SU-DHL-6 (cell line): ENCODE measurements at regions not wholly inside any gene's neighbourhood (a gene's known extent, or its start where the extent isn't known, plus 50 kb on each side); places are given as distances from the start of the nearest gene placed in this dataset.
"Not testable (repeated sequence)": the region's sequence is repeated elsewhere in the genome, so short reads cannot be mapped to it uniquely, and the experiment has no call there.

Experiments
- H2AFZ ChIP-seq: fragments of 200-600 bp; sonication (generic); 2 replicates; pipeline ENCODE4 v1.6.1; 2014; ENCODE audit warnings: low read depth, mild to moderate bottlenecking, moderate library complexity, mixed read lengths, antibody characterized with exemption, low read length; ENCODE audit not compliant: severe bottlenecking
- H3F3A ChIP-seq: fragments of 200-600 bp; shearing (Covaris generic); 2 replicates; pipeline ENCODE4 v1.6.0; 2016; ENCODE audit warnings: antibody characterized with exemption, mild to moderate bottlenecking; ENCODE audit not compliant: insufficient read depth
- H3K27ac ChIP-seq: fragments of 200-600 bp; sonication (generic); 2 replicates; pipeline ENCODE4 v1.5.1; 2016; ENCODE audit warnings: low read depth, mild to moderate bottlenecking, low read length, moderate library complexity, mixed read lengths
- H3K27me3 ChIP-seq: fragments of 200-600 bp; sonication (generic), shearing (Covaris generic); 2 replicates; pipeline ENCODE4 v1.6.0; 2014; ENCODE audit warnings: mild to moderate bottlenecking, low read length
- H3K36me3 ChIP-seq: fragments of 200-600 bp; sonication (generic); 2 replicates; pipeline ENCODE4 v1.6.1; 2014; ENCODE audit warnings: mild to moderate bottlenecking, low read length, mixed read lengths
- H3K4me2 ChIP-seq: fragments of 300-600, 200-600 bp; shearing (Covaris generic), sonication (generic); 2 replicates; pipeline ENCODE4 v1.6.0; 2014; ENCODE audit warnings: low read length, low read depth, mild to moderate bottlenecking; ENCODE audit not compliant: poor library complexity, severe bottlenecking
- H3K4me3 ChIP-seq: fragments of 200-600 bp; sonication (generic); 2 replicates; pipeline ENCODE4 v1.5.1; 2014; ENCODE audit warnings: antibody characterized with exemption, low read length, mild to moderate bottlenecking, mixed read lengths; ENCODE audit not compliant: insufficient read depth, poor library complexity, severe bottlenecking
- H3K79me2 ChIP-seq: fragments of 200-600 bp; sonication (generic); 2 replicates; pipeline ENCODE4 v1.6.1; 2014; ENCODE audit warnings: mild to moderate bottlenecking, low read length, moderate library complexity; ENCODE audit not compliant: insufficient read depth
- H3K9ac ChIP-seq: fragments of 200-600 bp; sonication (generic); 2 replicates; pipeline ENCODE4 v1.7.0; 2014; ENCODE audit warnings: mild to moderate bottlenecking, low read length
- H3K9me2 ChIP-seq: fragments of 200-600 bp; sonication (generic); replicated peaks from 2 replicates; pipeline ENCODE4 v1.6.1; 2014; ENCODE audit warnings: low read length; ENCODE audit not compliant: insufficient read depth
- H3K9me3 ChIP-seq: fragments of 200-600 bp; sonication (generic); 2 replicates; pipeline ENCODE4 v1.6.1; 2014; ENCODE audit warnings: low read length, mixed read lengths; ENCODE audit not compliant: insufficient read depth
- H4K20me1 ChIP-seq: fragments of 200-600 bp; sonication (generic); 2 replicates; pipeline ENCODE4 v1.6.1; 2014; ENCODE audit warnings: low read depth, mild to moderate bottlenecking, antibody characterized with exemption, low read length, moderate library complexity, mixed read lengths
- CTCF ChIP-seq: fragments of 200-600 bp; sonication (generic); IDR thresholded peaks from one replicate; pipeline ENCODE4 v1.5.1; 2017; ENCODE audit warnings: antibody characterized with exemption, mild to moderate bottlenecking, low read length, moderate library complexity; ENCODE audit not compliant: insufficient read depth, poor library complexity, severe bottlenecking
- EZH2phosphoT487 ChIP-seq: fragments of 200-600 bp; sonication (generic), shearing (Covaris generic); conservative IDR thresholded peaks from 2 replicates; pipeline ENCODE4 v1.6.1; 2018; ENCODE audit warnings: mild to moderate bottlenecking, antibody characterized with exemption, low read length, moderate library complexity, mixed read lengths

GRCh38 chr4:102397056-102397455 is 51.8 kb upstream of the SLC39A8 start:
- H3K27me3 ChIP-seq, H3K9me3 ChIP-seq, H2AFZ ChIP-seq, H3F3A ChIP-seq, H3K27ac ChIP-seq, H3K36me3 ChIP-seq, H4K20me1 ChIP-seq, H3K9me2 ChIP-seq, H3K4me2 ChIP-seq, H3K9ac ChIP-seq, H3K79me2 ChIP-seq, H3K4me3 ChIP-seq: not testable (repeated sequence)

GRCh38 chr4:102399021-102399420 is 53.7 kb upstream of the SLC39A8 start:
- H3K27me3 ChIP-seq = no peaks in the 10 kb centered on the region
- H3K27ac ChIP-seq = no peak overlapping the region
- no peak overlapping the region for H3K9ac ChIP-seq
- no peak overlapping the region for H2AFZ ChIP-seq
- no peak overlapping the region for H3K4me3 ChIP-seq
- no peak overlapping the region for H3K4me2 ChIP-seq
- no peaks in the 10 kb centered on the region for H4K20me1 ChIP-seq
- H3K9me3 ChIP-seq = no peaks in the 10 kb centered on the region
- H3K9me2 ChIP-seq = no peaks in the 10 kb centered on the region
- no peaks in the 10 kb centered on the region for H3K36me3 ChIP-seq
- H3K79me2 ChIP-seq = no peaks in the 10 kb centered on the region
- no peak for TF ChIP-seq EZH2phosphoT487
- TF ChIP-seq CTCF = no peak
- no peaks in the 10 kb centered on the region for H3F3A ChIP-seq

GRCh38 chr4:102400898-102401297 is 55.6 kb upstream of the SLC39A8 start:
- no peaks in the 10 kb centered on the region for H3K27me3 ChIP-seq
- H3K36me3 ChIP-seq = no peaks in the 10 kb centered on the region
- no peaks in the 10 kb centered on the region for H4K20me1 ChIP-seq
- H3K9me3 ChIP-seq = no peaks in the 10 kb centered on the region
- no peaks in the 10 kb centered on the region for H3K79me2 ChIP-seq
- H3F3A ChIP-seq = no peaks in the 10 kb centered on the region
- no peak overlapping the region for H2AFZ ChIP-seq
- no peak for TF ChIP-seq CTCF
- no peak for TF ChIP-seq EZH2phosphoT487
- no peak overlapping the region for H3K27ac ChIP-seq
- no peak overlapping the region for H3K4me2 ChIP-seq
- H3K4me3 ChIP-seq = no peak overlapping the region
- H3K9ac ChIP-seq = no peak overlapping the region
- H3K9me2 ChIP-seq = no peaks in the 10 kb centered on the region

GRCh38 chr4:102402223-102402622 is 56.9 kb upstream of the SLC39A8 start:
- Histone ChIP-seq H3K9me2 (no peaks in the 10 kb centered on the region), H3K9me3 (no peaks in the 10 kb centered on the region), H3K79me2 (no peaks in the 10 kb centered on the region), H2AFZ (no peak overlapping the region), H3F3A (no peaks in the 10 kb centered on the region), H3K36me3 (no peaks in the 10 kb centered on the region), H3K4me2 (no peak overlapping the region), H4K20me1 (no peaks in the 10 kb centered on the region), H3K9ac (no peak overlapping the region), H3K27ac (no peak overlapping the region), H3K4me3 (no peak overlapping the region), H3K27me3 (no peaks in the 10 kb centered on the region)
- TF ChIP-seq EZH2phosphoT487 (no peak), CTCF (no peak)
